ENCODE measurements at regions not wholly inside any gene's neighbourhood (a gene's known extent, or its start where the extent isn't known, plus 50 kb on each side); places are given as distances from the start of the nearest gene placed in this dataset.

DNA sequence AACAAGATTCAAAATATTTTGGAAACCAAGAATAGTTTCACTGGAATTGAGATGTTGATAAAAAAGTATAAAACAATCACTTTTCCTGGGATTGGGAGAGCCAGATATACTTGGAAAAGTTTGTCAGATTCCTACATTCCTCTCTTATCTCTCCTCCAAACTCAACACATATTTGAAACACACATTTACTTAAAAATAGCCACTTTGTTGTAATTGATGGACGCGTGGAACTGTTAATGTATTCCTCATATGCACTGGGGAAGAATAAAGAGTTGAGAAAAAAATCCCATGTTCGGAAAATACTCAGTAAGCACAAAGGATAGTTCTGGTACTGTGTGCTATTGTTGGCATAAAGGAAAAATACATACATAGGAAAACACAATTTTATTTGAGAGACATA is 195.6 kb upstream of the FLRT2 start:
- TF ChIP-seq POLR2A (IDR thresholded peaks at IDR 0.05) (no peak), POLR2AphosphoS5 (IDR thresholded peaks at IDR 0.05) (no peak)
- TF ChIP-seq, protein P1, sequence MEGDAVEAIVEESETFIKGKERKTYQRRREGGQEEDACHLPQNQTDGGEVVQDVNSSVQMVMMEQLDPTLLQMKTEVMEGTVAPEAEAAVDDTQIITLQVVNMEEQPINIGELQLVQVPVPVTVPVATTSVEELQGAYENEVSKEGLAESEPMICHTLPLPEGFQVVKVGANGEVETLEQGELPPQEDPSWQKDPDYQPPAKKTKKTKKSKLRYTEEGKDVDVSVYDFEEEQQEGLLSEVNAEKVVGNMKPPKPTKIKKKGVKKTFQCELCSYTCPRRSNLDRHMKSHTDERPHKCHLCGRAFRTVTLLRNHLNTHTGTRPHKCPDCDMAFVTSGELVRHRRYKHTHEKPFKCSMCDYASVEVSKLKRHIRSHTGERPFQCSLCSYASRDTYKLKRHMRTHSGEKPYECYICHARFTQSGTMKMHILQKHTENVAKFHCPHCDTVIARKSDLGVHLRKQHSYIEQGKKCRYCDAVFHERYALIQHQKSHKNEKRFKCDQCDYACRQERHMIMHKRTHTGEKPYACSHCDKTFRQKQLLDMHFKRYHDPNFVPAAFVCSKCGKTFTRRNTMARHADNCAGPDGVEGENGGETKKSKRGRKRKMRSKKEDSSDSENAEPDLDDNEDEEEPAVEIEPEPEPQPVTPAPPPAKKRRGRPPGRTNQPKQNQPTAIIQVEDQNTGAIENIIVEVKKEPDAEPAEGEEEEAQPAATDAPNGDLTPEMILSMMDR (IDR thresholded peaks at IDR 0.05), result no peak
